ENCODE measurements at regions not wholly inside any gene's neighbourhood (a gene's known extent, or its start where the extent isn't known, plus 50 kb on each side); places are given as distances from the start of the nearest gene placed in this dataset.

GRCh38 chrX:40149286-40150175, 51.8 kb upstream of the BCOR start:
- no peak for DNase-seq (ENCODE audit: low read depth in 2 of 2)

- no peak for DNase-seq (ENCODE audit: low read depth in 2 of 2)
Measured at GRCh38 chrX:40148385-40149285, 50.9 kb upstream of the BCOR start.

GRCh38 chrX:40147971-40148370, 50.2 kb upstream of the BCOR start:
- DNase-seq (ENCODE audit: low read depth in 2 of 2) = no peak
